ENCODE measurements at regions not wholly inside any gene's neighbourhood (a gene's known extent, or its start where the extent isn't known, plus 50 kb on each side); places are given as distances from the start of the nearest gene placed in this dataset.

DNA sequence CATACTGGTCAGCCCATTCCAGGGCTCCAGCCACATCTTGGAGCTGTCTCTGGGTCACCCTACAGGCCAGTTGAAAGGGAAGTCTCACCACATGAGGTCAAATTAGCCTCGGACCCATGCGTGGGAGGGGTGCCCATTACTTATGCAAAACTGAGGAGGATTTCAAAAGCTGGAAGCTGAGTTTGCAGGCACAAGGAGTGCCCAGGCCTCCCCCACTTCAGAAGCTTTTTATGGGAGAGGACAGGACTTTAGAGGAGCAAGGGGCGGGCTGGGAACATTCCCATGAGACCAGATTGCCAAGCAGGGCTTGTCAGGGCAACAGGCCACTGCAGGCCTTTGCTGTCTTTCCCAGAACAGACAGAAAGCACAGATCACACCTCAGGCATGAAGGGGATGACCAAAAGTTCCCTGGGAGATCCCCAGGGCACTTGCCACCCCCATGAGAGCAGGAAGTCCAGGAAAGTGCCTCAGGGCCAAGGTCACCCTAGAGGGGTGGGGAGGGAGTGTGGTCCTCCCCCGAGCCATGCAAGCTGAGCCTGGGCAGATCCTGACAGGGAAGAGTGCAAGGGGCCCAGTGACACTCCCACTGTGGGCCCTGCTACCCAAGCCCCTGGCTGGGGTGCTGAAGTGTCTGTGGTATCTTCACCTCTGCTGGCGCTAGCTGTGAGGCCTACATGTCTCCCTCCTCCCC is 267.7 kb downstream of the BCL11A start:
- no peak for DNase-seq

DNA sequence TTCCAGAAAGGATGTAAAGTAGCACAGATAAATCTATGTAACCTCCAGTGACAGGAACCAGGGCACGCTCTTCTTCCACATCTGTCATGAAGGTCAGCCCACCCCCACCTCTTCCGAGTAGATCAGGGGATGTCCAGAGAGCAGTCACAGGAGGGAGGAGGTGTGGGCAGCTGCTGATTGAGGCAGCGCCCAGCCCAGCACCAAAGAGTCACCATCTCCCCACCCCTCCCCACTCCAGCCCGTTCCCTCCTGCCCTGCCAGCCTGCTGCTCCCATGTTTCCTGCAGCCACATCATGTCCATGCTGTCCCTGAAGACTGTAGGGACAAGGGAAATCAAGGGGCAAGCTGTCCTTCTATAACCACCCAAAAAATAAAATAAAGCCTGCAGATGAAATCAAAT is 269.8 kb downstream of the BCL11A start:
- no peak for DNase-seq

DNA sequence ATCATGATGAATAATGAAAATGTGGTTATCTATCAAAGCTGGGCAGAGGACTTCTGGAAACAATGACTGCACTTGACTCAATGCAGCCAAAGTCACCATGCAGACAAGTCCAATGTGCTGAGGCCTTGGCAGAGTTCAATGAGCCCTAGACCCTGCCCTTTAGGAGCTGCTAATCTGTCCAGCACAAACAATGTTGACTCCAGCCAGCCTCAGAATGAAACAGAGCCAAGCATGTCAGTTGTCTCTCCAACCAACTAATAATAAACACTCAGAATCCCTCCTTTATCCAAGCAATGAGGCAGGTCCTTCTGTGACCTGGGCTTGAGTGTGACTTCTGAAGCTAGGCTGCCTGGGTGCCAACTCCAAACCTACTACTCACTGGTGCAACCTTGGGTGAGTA is 270.6 kb downstream of the BCL11A start:
- DNase-seq = no peak

DNA sequence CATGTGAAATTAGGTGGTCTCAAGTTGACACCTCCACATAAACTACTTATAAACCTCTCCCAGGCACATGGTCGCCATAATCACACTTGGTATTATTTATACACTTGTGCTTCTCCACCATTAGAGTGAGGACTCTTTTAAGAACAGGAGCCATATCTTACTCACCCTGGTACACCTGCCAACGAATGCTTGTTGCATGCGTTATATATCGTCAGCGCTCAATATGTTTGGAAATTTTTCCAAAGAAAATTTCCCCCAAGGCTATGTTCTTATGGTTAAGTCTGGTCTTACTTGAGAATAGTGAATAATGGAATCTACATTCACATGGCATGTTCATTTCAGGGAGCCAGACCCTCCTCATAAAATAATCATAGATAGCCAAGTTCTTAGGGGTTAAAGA is 271.7 kb downstream of the BCL11A start:
- no peak for DNase-seq

DNA sequence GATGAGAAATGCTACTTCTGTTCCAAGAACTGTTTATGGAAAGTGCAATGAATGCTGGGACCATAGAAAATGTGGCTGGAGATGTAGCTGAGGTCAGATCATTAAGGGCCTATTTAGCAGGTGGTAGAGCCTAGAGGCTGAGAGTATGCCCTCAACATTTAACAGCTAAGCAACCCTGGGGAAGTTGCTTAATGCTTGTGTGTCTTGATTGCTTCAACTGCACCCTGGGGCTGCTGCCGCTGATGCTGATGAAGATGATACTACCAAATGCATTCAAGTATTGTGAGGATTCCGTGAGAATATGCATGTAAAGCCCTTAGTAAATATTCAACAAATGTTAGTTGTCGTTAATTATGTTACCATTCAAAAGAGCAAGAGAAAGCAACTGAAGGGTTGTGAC is 273.2 kb downstream of the BCL11A start:
- DNase-seq = no peak

DNA sequence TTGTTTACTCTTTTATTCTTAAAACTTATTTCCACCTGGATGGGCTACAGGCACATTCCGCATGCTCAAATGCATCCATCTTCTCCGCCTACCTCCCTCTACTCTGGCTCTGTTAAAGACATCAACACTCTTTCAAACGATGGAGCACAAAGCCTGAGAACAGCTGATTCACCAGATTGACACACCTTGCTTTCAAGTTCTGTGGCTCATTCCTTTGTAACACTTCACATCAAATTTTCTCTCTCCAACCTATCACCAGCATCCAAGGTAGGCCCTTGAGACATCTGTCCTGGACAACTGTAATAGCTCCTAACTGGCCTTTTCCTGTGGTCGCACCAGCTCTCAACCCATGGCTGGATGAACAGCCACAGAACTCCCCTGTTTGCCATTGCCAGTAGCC is 274.5 kb downstream of the BCL11A start:
- no peak for DNase-seq

DNA sequence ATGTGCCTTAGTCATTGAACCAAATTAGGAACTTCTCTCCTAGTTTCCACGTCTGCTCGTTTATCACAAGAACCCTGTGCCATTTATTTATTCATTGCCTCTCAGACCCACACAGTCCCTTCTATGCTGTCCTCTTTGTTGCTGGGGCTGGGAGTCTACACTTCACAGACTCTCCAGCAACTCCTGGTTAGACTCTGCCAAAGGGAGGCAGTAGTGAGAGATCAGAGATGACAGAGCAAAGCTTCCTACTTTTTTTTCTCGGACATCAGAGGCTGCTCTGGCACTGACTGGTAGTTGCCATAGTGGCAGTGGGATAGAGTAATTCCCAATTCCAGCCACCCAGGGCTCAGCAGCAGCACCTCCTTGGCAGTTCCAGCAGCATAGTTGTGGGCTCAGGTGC is 277.5 kb downstream of the BCL11A start:
- DNase-seq = no peak

DNA sequence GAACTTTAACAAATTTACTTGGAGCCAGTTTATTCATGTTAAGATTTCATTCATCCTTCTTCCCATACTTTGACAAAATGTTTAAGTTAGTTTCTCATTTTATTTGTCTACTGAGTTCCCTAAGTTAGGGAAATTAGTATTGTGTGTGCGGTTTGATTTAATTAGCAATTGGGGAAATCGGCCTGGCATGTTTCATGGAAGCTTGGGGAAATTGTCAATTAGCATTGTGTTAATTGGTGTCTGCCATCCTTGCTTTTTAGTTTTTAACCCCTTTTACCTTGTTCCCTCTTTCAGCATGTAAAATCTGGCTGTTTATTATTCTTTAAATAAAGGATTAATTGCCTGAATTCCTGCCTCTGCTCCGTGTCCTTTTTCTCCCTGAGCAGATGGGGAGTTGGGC is 279.6 kb downstream of the BCL11A start:
- no peak for DNase-seq

DNA sequence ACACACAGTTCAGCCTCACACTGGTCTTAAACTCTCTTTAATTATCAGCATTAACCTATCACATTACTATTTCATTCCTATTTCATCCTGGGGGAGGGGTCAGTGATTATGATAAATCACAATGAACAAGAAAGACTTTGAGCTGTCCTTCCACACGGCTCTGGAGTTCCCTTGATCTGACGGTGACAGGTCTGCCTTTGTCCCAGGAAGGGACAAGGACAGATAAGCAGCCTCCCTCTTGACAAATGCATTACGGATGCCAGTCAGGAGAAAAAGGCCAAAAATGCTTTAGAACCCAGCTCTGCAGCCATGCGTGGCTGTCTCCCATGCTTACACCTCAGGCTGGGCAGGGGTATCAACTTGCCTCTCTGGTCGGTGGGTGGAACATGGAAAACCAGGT is 281.7 kb downstream of the BCL11A start:
- no peak for DNase-seq

DNA sequence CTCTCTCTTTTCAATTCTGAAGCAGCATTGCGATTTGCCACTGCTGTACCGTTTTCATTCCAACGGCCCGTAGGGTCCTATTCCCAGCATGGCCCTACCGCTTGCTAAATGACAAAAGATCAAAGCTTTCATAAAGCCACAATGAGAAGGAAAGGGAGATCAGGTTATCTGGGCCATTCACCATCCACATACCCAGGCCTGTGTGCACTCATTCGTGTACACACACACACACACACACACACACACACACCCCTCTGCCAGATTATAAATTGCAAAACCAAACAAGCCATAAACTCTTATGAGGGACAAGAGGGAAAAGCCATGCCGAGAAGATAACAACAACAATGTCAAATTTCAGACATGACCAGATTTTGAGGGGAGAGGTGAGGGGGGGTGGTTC is 282.3 kb downstream of the BCL11A start:
- no peak for DNase-seq

DNA sequence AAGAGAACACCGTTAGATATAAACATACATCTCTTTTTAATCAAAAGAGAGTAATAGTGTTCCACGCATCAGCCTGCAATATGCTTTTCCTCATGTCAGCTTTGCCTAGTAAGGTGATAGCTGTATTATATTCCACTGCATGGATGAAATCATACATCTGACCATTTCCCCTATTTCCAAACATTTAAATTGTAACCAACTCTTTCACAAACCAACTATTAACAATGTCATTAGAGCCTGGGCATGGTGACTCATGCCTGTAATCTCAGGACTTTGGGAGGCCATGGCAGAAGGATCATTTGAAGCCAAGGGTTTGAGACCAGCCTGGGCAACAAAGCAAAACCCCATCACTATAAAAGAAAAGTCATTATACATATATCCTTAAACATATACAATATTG is 284.8 kb downstream of the BCL11A start:
- DNase-seq = no peak

DNA sequence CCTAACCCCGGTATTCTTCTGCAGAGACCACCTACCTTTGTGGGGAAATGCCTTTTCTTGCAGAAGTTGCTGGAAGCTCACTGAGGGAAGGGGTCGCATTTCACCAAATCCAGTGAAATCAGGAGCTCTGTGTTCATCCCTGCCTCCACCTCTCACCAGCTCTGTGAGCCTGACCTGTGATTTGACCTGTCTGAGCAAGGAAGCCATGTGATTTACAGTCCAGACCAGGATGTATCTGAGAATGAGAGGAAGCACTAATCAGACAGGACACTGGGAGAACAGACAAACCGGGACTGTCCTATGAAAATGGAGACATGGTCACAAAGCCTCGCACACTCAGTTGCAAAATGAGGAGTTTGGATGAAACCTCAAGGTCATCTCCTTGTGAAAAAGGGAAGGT is 285.4 kb downstream of the BCL11A start:
- no peak for DNase-seq

DNA sequence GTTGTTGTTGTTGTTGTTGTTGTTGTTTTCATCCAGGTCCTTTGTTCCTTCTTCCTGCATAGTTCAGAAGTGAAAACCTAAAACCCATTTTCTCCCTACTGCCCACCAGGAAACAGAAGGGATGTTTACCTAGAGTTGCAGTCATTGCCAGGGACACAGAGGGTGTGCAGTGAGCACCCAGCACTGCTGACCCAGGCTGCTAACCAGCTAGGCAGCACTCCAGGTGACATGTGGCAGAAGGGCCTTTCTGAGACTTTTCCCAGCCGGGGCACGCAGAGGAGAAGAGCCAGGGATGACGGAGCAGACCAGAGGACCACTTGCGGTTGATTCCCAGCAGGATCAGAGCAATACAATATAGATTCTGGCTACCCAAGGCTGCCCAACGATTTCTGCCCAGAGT is 286.3 kb downstream of the BCL11A start:
- no peak for DNase-seq

DNA sequence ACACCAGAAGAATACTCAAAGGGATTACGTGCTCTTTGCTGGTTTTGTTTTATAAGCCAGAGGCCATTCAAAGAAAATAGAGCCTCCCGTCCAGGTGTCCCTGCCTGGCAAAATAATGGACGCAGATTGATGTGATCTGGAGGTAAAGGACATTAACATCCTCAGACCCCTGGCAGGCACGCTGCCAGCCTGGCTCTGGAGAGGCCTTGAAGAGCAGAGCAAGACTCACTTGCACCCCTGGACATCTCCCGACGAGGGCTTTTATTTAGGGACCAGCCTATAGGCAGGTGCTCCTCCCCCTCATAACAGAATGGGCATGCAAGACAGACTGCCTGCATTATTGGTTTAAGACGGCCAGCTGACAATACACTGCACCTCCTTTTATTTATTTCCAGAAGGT is 291.3 kb downstream of the BCL11A start:
- DNase-seq = no peak

DNA sequence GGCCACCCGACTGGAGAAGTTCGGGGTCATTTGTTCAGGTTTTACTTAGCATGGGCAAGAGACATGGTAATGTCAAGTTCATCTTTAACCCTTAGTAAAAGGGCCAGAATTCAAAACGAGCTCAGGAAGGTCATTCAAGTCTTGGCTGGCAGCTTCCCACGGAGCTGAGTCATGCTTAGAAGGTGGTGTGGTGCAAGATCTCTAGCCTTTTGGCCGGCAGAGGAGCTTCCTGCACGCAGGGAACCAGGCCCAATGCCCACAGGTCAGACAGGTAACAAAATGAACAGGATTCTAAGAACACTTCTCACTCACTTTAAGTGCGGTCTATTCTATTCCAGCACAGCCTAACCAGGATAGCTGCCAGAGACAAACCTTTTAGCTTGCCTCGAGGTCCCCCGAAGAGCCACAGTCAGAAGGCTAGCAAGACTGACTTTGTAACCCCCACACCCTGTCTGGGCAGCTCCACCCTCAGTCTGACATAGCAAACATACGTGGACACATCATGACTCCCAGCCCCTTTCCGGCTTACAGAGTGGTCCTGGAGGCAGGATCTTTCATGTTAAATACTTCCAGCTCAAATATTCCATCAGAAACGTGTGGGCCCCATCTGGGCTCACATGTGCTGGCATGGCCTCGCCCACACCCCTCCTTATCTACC is 292.7 kb downstream of the BCL11A start:
- peak; percentile 4 for DNase-seq

DNA sequence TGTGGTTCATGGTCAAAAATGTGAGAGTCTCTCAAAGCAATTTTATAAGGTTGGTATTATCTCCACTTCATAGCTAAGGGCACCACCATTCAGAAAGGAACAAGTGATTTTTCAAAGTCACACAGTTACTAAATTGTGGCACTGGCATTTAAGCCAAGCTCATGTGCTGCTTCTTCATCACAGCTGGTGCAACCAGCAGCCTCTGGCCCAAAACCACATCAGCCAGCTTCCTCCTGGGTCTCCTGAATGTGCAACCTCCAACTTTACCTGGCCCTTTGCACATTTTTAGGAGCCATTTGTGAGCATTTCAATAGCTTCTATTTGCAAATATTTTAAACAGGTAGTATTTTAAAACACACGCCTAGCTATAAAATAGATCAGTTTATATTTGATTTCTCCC is 293.7 kb downstream of the BCL11A start:
- DNase-seq = no peak

DNA sequence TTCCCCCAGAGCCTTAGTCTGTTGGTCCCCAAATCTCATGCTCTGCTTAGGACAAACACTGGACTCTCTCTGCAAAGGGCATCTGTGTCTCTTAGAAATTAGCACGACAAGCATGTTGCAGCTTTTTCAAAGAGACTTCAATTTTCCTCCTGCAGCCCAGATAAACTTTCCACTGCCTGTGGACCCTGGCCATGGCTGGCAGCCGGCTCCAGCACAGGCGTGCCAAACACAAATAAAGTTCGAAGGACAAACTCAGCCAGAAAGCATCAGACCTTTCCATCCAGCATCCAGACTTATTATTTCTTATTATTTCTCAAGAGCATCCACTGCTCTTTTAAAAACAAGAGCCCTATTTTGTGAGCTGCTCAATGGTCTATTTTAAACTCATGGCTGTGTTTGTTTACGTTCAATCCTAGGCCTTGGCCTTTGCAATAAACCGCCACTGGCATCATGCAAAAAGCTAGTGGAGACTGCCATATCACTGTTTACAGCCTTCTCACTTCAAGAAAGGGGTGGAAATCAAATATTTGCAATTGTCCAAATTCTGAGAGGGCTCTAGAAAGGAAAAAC is 300.8 kb downstream of the BCL11A start:
- no peak for DNase-seq

DNA sequence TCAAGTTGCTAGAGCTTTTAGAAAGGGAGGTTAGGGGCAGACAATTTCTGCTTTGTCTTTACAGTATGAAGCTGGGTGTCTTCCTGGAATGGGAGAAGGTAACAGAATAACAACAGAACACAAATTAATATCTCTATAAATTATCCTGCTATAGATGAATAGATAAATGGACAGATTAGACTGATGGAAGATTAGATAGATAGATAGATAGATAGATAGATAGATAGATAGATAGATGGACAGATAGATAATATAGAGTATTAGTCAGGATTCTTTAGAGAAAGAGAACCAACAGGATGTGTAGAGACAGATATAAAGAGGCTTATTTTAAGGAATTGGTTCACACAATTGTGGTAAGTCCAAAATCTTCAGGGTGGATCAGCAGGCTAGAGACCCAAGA is 302.2 kb downstream of the BCL11A start:
- DNase-seq = no peak

DNA sequence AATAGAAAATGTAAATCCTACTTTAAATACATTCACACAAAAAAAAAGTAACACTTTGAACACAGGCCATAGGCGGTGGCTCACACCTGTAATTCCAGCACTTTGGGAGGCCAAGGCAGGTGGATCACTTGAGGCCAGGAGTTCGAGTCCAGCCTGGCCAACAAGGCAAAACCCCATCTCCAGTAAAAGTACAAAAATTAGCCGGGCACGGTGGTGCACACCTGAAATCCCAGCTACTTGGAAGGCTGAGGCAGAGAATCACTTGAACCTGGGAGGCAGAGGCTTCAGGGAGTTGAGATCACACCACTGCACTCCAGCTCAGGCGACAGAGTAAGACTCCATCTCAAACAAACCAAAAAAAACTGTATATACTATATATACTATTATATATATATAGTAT is 303.6 kb downstream of the BCL11A start:
- DNase-seq = no peak

DNA sequence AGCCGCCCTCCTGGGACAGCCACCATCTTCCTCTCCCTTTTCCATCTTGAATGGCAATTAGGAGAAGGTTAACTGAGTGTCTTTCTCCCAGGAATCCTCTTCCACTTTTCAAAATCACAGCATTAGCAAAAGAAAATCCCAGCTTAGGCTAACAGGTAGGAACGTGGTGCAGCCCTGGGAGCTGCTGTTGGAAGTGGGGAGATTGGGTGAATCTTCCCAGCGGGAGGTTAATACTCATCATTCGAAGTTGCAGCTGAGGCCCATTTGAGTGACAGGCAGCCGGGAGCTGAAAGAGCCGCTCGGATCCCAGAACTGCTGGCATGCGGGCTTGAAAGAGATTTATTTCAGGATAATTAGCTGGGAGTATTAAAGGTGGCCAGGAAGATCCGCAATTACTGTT is 306.0 kb downstream of the BCL11A start:
- no peak for DNase-seq

DNA sequence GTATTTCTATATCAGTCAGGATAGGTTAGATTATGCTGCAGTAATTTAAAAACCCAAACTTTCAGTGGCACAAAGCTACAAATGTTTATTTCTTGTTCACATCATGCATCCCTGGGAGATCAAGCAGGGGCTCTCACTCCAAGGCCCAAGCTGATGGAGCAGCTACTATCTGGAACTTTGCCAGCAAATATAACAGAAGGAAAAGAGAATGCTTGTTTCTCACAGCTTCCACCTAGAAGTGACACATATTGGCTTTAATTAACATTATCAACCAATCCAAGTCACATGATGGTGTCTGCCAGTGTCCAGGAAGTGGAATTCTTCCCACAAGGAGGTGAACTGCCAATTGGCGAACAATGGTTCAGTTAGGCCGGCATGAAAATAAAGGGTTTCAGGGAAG is 306.9 kb downstream of the BCL11A start:
- DNase-seq = no peak

DNA sequence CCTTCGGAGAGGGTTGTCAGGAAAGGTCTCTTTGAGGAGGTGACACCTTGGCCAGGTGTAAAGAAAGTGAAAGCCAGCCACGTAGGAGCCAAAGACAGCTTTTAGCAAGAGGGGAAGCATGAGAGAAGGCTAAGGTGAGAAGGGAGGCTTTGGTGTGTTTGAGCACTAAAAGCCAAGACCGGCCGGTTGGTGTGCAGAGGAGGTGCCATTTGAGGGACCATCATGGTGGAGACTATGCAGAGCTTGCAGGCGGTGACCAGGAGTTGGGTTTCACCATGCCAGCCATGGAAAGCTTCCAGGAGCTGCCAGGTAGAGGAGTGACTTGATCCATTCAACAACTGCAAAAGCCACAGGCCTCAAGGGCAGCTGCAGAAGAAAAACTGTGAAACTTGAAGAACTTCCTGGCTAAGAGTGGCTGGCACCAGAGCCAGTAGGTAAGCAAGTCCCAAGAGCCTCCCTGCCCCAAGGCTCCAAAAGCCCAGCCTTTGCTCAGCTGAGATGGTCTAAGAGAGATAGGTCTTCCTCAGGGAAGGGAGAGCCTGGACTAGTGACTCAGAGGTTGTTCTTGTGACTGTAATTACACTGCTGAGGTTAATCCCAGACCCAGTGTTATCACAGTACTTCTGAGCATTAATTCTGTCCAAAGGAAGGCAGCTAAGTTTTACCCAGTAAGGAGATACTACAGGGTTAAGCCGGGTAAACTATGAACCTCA is 319.0 kb downstream of the BCL11A start:
- no peak for DNase-seq

DNA sequence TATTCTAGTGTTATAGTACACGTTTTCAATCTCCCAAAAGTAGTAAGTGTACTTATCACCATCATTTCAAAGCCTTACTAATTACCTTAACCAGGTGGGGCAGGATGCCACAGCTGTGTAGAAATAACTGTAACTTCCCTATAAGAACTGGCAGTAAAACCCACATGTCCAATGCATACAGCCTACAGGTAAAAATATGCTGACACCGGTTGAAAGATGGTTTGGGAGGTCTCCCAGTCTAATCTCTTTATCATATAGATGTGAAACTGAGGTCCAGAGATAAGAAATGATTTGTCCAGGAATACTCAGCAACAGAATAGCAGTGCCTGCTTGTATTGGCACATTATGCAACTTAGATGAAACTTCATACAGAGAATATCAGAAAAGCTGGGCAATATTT is 322.9 kb downstream of the BCL11A start:
- no peak for DNase-seq

DNA sequence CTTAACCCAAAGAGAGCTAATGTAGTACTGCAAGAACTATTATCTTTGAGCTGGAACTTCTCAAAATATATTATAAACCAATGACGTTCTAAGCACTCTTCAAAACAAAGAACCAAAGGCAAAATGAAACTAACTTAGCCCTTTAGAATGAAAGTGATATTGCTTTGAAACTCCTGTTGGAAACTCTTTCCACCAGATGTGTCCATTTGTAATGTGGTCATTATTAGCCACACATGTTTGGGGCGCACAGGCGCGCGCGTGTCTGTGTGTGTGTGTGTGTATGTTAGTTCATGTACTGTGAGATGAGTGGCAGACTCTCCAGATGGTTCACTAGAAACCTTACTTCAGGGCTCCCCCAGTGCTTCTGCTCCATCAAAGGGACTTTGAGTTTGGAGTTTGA is 323.4 kb downstream of the BCL11A start:
- no peak for DNase-seq

Data from fibroblast of skin of right quadriceps (primary cell).